ENCODE measurements at regions not wholly inside any gene's neighbourhood (a gene's known extent, or its start where the extent isn't known, plus 50 kb on each side); places are given as distances from the start of the nearest gene placed in this dataset.

DNA sequence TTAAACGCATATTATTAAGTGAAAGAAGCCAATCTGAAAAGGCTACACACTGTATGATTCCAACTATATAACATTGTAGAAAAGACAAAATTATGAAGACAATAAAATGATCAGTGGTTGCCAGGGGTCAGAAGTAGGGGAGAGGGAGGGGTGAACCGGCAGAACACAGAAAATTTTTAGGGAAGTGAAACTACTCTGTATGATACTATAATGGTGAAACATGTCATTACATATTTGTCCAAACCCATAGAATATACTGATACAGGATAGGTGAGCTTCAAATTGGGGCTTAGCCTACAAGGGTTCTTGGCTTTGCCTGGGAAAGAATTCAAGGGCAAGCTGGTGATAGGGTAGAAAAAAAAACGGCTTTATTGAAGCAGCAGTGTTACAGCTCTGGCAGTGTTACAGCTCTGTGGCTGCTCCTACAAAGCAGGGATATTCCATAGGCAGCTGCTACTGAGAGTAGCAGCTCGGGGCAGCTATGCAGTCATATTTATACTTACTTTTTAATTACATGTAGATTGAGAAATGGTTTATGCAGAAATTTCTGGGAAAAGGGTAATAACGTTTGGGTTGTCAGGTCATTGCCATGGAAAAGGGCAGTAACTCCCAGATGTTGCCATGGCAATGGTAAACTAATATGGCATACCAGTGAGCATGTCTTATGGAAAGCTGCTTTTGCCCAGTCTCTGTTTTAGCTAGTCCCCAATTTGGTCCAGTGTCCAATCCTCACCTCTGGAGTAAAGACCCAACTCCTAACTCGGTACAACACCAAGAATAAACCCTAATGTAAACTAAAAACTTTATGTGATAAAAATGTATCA, 125.1 kb upstream of the SLC25A36 start:
- no peak for DNase-seq (ENCODE audit: low read depth in 2 of 3, low spot score in 1 of 3)

DNA sequence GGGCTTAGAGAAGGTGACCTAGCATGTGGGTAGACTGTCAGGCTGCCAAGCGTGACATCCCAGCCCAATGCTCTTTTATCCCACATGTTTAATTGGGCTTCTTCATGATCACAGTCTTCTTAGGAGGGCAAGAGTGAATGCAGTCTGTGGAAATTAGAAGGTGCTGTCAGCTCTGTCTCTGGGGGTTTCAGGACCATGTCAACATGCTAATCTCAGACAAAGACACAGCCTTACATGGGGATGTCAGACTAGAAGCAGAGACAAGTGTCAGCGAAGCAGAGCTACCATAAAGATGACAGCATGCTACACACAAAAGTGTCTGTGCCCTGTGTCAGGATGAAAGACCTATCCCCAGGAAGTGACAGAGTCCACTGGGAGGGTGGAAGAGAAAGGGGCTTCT, 120.1 kb upstream of the SLC25A36 start:
- DNase-seq (ENCODE audit: low read depth in 2 of 3, low spot score in 1 of 3), result no peak

DNA sequence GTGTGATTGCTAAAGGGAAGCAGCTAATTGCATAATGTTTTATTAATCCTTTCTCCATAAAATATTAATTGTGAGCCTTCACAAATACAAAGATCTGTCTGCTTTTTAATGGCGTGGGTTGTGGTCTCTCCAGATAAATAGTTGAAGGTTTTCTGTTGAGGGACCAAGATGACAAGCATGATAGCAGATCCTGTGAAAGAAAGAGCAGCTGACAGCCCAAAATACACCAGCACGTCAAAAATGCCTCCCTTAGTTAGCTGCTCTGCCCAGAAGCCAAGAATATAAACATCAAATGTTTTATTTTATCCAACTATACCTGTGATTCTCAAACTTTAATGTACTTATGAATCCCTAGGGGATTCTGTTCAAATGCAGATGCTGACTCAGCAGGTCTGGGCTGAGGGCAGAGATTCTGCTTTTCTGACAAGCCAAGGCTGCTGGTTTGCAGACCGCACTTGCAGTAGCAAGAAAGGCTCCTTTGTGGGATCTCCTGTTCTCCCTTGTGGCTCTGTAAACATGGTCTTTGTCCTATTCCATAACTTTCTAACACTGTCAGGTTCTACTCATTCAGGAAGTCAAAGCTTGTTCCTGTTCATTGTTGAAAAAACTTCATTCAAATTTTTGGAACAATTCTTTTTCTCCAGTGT, 119.1 kb upstream of the SLC25A36 start:
- no peak for DNase-seq (ENCODE audit: low read depth in 2 of 3, low spot score in 1 of 3)

DNA sequence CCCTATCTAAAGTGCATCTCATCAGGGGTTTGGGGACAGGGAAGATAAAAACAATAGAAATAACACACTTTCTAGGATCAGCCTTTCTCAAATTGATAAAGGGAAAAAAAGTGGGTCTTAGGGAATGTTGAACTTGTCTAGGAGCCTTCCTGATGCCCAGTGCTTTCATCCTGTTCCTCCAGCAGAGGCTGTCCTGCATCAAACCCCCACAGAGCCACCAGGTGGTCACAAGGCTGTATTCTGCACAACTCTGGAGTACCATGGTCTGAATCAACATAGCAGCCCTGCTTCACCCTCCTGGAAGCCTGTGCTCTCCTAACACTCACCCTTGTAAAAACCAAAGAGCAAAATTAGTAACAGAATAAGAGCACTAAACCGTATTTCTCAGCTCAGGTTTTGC, 118.5 kb upstream of the SLC25A36 start:
- DNase-seq (ENCODE audit: low read depth in 2 of 3, low spot score in 1 of 3), result no peak

DNA sequence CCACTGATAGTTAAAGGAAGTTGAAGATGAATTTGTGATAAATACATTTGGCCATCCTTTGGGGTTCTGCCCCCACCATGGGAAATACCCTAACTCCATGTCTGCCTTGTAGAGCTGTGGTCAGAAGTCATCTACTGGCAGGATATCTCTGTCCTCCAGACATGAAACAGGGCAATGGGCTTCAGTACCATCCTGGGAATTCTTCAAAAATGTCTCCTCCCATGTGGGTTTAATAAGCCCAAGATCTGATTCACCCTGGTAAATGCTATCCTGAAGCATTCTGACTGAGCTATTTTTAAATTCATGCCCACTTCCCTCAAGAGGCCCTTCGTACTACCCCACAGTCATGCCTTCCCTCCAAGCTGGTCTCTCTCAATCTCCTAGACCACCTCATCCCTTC, 113.7 kb upstream of the SLC25A36 start:
- DNase-seq (ENCODE audit: low read depth in 2 of 3, low spot score in 1 of 3), result no peak

DNA sequence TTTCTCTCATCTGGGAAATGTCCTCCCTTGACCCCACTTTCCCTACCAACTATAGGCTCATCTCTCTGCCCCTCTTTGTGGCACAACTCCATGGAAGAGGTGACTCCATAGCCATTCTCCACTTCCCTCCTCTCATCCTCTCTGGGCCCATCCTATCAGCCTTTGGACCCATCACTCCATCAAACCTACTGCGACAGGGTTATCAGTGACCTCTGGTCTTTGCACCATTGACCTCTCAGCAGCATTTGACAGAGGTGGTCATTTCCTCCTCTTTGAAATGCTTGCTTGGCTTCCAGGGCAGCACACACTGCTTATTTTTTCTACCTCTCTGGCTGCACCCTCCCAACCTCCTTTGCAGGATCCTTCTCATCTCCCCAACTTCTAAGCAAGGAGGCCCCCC, 113.1 kb upstream of the SLC25A36 start:
- DNase-seq (ENCODE audit: low read depth in 2 of 3, low spot score in 1 of 3), result no peak

DNA sequence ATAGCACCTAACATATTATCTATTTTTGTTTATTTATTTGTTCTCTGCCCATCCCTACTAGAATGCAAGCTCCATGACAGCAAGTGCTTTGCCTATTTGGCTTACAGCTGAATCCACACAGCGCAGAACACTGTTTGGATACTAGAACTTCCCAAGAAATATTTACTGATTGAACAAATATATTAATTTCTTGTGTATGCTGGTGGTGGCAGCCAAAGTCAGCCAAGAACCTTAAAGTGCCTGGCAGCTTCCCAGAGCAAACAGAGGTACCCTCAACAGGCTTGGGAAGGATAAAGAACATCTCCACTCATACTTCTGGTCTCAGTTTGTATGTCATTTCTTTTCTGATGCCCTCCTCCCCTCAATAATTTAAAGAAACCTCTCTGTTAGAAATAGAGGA, 111.8 kb upstream of the SLC25A36 start:
- no peak for DNase-seq (ENCODE audit: low read depth in 2 of 3, low spot score in 1 of 3)

DNA sequence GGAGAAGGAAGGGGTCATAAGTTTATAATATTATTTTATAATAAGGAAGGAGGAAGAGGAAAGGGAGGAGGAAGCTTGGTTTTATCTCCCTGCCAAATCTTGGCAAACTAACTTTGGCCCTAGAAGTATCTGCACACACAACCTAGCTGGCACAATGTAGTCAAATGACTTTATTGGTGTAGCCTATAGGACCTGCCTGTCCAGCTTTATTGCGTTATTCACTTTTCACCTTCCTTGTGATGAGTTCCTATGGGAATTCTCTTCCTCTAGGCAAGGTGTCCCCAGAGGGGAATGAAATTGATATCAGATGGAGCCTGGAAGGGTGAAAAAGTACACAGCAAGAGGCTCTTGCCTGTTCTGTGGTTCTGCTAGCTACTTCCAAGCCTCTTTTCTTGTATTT, 111.2 kb upstream of the SLC25A36 start:
- DNase-seq (ENCODE audit: low read depth in 2 of 3, low spot score in 1 of 3), result no peak

DNA sequence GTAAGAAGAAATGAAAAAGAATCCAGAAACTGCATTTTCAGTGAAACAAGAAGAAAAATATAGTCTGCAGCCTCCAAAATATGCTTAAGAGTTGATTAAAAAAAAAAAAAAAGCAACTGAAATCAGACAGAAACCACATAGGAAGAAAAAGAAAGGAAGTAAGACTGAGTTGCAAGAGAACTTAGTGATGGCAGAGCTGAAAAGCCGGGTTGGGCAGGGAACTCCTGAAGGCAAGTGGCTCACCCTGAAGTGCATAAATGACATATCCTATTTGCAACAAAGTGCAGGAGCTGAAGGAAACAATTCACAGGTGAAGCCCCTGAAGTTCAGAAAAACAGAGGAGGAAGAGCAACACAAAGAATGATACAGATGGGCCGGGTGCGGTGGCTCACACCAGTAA, 108.8 kb upstream of the SLC25A36 start:
- DNase-seq (ENCODE audit: low read depth in 2 of 3, low spot score in 1 of 3), result no peak

DNA sequence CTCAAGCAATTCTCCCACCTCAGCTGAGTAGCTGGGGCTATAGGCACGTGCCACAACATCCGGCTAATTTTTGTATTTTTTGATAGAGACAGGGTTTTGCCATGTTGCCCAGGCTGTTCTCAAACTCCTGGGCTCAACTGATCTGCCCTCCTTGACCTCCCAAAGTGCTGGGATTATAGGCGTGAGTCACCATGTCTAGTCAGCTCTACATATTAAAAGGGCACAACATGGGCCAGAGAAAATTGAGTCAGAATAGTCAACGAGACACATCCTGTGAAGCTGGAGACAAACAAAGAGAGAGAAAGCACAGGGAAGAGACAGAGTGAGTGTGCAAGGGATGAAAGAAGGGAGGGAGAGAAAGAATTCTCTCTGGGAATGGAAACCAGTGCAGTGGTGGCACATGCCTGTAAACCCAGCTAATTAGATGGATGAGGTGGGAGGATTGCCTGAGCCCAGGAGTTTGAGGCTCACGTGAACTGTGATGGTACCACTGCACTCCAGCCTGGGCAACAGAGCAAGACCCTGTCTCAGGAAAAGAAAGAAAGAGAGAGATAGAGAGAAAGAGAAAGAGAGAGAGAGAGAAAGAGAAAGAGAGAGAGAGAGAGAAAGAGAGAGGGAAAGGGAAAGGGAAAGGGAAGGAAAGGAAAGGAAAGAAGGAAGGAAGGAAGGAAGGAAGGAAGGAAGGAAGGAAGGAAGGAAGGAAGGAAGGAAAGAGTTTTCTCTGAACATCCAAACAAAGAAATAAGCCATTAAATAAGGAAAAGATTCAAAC, 107.2 kb upstream of the SLC25A36 start:
- no peak for DNase-seq (ENCODE audit: low read depth in 2 of 3, low spot score in 1 of 3)

DNA sequence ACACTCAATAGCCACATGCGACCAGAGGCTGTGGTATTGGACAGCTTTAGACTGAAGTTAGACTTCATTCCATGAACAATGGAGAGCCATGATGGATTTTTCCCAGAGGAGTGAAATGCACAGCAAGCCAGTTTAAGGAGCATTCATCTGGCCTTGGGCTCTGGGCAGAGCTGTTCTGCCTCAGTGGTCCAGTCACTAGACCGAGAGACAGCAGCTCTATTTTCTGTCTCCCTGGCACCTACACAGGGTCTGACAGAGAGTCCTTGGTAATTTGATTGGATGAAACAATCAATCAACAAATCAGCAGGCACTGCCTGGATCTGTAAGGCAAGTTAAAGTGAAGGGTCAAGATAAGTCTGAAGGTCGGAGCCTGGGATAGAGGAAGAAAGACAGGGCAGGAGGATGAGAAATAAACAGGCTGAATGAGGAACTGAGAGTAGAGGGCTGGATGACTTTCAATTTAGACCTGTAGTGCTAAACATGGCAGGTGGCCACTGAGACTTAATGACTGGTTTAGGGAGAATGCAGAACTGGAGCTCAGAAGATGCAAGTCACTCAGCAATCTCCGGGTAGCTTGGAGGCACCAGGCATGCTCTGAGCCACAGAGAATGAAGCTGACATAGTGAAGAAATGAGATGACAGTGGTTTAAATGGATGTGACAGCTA, 98.5 kb upstream of the SLC25A36 start:
- DNase-seq (ENCODE audit: low read depth in 2 of 3, low spot score in 1 of 3), result no peak

DNA sequence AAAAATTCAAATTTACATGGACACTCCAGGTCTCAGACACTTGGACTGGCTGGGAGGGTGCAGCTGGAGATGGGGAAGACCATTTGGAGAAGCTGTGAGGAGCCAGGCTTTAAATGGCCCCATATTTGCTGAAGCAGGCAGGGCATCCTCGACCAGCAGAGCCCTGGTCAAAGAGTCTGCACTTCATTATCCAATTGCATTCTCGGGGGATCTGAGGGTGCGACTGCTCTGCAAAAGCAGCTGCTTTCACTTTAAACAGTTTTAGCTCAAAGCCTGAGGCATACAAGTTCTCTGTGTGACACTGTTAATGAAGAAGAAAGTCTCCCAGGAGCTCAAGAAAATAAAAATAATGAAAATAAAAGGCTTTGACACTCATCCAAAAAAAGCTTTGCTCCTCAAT, 98.0 kb upstream of the SLC25A36 start:
- DNase-seq (ENCODE audit: low read depth in 2 of 3, low spot score in 1 of 3), result no peak

DNA sequence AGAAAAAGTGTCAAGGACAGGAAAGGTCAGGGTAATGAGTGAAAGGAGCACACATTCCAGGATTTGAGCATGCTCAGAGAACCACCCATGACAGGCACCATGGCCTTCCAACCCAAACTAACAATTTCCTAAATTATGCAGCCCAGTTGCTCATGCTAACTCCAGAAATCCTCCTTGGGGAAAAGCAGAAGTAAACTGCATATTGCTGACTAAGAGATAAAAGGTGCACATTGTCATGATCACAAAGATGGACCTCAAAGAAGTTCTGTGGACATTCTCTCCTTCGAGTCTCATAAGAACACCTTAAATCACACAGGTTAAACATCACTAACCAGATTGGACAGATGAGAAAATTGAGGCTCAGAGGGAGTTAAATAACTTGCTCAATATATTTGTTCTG, 97.6 kb upstream of the SLC25A36 start:
- no peak for DNase-seq (ENCODE audit: low read depth in 2 of 3, low spot score in 1 of 3)

DNA sequence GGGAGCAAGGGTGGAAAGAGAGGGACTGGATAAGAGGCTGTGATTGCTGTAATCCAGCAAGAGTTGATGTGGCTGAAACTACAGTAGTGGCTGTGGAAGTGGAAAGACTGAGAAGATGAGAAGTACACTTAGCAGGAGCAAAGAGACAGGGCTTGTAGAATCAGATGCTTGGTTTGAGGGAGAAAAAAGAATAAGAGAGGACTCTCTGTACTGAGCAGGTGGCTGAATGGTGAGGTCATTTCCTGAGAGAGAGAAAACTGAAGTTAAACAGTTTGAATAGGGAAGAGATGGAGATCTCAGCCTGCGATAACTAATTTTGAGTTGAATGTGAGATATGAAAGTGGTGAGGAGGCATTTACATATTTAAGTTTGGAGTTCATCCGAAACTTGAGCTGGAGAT, 95.8 kb upstream of the SLC25A36 start:
- no peak for DNase-seq (ENCODE audit: low read depth in 2 of 3, low spot score in 1 of 3)

DNA sequence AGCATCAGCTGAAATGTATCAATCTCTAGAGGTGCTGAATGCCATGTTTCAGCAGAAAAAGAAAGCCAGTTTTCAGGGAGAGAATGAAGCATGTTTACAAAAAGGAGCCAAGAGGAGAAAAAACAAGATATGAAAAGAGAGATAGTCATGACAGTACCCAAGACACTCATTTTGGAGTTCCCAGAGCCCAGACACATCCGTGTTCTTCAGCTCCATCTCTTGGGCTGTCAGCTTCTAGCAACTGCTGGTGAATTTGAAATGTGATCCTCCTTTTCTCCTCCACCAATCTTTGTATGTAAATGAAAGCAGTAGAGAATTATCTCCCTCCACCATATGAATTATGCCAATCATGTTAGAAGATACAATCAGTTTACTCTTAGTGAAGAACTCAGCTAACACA, 93.0 kb upstream of the SLC25A36 start:
- DNase-seq (ENCODE audit: low read depth in 2 of 3, low spot score in 1 of 3), result no peak

DNA sequence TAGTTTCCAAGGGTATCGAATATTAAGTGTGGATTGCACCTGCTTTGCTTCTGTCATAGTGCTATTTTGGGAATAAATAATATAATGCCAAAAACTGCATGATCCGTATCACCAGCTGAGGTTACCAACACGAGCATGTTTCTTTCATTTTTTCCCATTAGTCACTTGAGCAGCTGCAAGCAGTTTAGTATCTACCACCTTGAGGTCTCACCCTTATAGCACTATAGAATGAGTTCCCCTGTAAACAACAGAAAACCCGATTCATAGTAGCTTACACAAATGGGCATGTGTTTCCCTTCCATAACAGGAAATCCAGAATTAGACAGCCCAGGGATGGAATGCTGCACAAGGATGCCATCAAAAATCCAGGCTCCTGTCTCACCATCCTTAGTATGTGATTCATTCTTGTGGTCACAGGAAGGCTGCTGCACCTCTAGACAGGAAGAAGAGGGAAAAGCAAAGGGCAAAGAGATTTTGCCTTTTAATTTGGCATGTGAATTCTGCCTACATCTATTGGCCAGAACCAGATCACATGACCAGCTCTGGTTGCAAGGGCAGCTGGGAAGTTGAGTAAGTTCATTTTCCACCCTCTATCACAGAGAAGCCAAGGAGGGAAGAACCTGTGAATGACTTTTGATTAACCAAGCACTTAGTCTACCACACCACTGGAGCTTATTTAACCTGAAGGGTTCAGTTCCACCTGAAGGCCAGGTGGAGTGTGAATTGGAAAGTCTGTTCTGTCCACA, 91.3 kb upstream of the SLC25A36 start:
- DNase-seq (ENCODE audit: low read depth in 2 of 3, low spot score in 1 of 3), result no peak

DNA sequence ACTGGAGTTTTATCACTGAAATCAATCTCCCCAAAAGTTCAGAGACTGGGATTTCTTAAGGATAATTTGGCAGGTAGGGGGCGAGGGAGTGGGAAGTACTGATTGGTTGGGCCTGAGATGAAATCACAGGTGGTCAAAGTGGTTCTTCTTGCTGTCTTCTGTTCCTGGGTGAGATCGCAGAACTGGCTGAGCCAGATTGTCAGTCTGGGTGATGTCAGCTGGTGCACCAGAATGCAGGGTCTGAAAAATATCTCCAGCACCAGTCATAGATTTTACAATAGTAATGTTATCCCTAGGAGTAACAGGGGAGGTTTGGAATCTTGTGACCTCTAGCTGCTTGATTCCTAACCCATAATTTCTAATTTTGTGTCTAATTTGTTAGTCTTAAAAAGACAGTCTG, 86.7 kb upstream of the SLC25A36 start:
- DNase-seq (ENCODE audit: low read depth in 2 of 3, low spot score in 1 of 3), result no peak

DNA sequence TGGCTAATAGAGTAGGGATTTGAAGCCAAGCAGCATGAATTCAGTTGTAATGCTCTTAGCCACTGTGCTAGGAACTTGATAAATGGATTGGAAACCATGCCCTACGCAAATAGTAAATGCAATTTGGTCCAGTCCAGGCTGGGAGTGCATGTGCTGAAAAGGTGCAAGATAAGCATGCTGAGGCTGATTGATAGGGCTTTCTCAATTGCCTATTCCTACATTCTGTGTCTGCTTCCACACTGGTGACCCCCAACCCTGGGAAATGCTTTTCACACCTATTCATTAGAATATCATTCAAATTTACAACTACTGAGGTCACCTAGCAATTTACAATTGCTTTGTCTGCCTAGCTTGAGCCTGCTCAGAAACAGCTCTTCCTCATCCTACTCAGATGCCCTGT, 84.7 kb upstream of the SLC25A36 start:
- DNase-seq (ENCODE audit: low read depth in 2 of 3, low spot score in 1 of 3), result no peak

DNA sequence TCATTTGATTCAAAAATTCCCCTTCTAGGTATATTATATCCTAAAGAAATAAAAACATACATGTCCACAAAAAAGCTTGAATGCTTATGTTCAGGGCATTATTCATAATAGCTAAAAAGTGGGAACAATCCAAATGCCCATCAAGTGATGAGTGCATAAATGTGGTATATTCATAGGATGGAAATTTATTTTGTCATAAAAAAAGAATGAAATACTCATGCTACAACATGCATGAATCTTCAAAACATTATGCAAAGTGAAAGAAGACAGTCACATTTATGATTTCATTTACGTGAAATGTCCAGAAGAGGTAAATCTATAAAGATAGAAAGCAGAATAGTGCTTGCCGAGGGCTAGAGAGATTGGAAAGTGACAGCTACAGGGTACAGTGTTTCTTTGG, 83.6 kb upstream of the SLC25A36 start:
- DNase-seq (ENCODE audit: low read depth in 2 of 3, low spot score in 1 of 3), result no peak

DNA sequence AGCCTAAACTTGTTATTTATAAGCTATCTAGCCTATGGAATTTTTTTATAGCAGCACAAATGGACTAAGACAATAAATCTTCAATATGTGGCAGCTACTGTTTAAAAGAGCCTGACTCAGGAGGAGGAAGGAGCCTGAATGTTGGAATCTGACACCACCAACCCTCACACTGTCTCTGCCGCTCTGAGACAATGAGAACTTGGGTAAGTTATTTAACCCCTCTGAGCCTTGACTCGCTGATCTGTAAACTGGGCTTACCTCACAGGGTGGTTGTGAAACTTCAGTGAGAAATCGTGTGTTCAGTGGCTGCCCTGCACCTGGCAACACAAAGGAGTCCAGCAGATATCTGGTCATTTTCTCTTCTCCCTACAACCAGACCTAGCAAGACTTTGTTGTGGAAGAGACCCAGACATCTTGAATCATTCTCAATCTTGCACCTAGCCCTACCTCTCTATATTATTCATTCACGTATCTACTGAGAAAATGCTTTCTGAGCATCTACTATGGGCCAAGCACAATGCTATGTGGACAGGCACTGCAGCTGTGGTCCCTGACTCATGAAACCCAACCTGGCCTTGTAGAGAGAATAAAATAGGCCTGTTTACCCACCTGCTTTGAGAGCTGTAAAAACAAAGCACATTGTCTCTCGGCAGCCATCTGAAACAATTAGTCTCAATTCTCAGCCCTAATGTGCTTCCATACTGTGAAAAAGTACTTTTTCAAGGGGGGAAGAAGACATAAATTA, 81.9 kb upstream of the SLC25A36 start:
- no peak for DNase-seq (ENCODE audit: low read depth in 2 of 3, low spot score in 1 of 3)

Measured in stimulated activated CD4-positive, alpha-beta T cell treated with anti-CD3 and anti-CD28 coated beads, Interleukin-12 subunit alpha, Interleukin-12 subunit beta, amount 100 ng/mL, for 48 hours (primary cell).